H9 (cell line): ENCODE measurements at regions not wholly inside any gene's neighbourhood (a gene's known extent, or its start where the extent isn't known, plus 50 kb on each side); places are given as distances from the start of the nearest gene placed in this dataset.

Source experiments
- DNase-seq: peaks from one replicate; pipeline ENCODE4 v3.0.0-alpha.2; 2017
- H2AFZ ChIP-seq: one replicate; pipeline ENCODE4 v1.6.1; 2013; ENCODE audit warnings: mild to moderate bottlenecking, low read length, control low read depth, moderate library complexity
- H2AK5ac ChIP-seq: 2 replicates; pipeline ENCODE4 v1.6.1; 2013; ENCODE audit warnings: low read length, control low read depth, mixed read lengths; ENCODE audit not compliant: insufficient read length
- H2BK120ac ChIP-seq: one replicate; pipeline ENCODE4 v1.6.1; 2013; ENCODE audit warnings: low read depth, mild to moderate bottlenecking, low read length, control low read depth, inconsistent platforms; ENCODE audit not compliant: poor library complexity, severe bottlenecking
- H2BK12ac ChIP-seq: 2 replicates; pipeline ENCODE4 v1.6.1; 2013; ENCODE audit warnings: low read length, control low read depth, mixed read lengths, low read depth; ENCODE audit not compliant: insufficient read length
- H2BK15ac ChIP-seq: 2 replicates; pipeline ENCODE4 v1.6.1; 2013; ENCODE audit warnings: low read depth, low read length, control low read depth
- H2BK20ac ChIP-seq: one replicate; pipeline ENCODE4 v1.6.1; 2013; ENCODE audit warnings: low read depth, mild to moderate bottlenecking, low read length, control low read depth, inconsistent platforms; ENCODE audit not compliant: poor library complexity, severe bottlenecking
- H2BK5ac ChIP-seq: 2 replicates; pipeline ENCODE4 v1.6.1; 2013; ENCODE audit warnings: low read length, control low read depth, mixed read lengths; ENCODE audit not compliant: insufficient read length
- H3K14ac ChIP-seq: 2 replicates; pipeline ENCODE4 v1.6.1; 2013; ENCODE audit warnings: low read length, control low read depth; ENCODE audit not compliant: insufficient read depth
- H3K18ac ChIP-seq: 2 replicates; pipeline ENCODE4 v1.6.1; 2013; ENCODE audit warnings: low read depth, mild to moderate bottlenecking, mixed read lengths, low read length, control low read depth; ENCODE audit not compliant: insufficient read length
- H3K23ac ChIP-seq: 2 replicates; pipeline ENCODE4 v1.6.1; 2013; ENCODE audit warnings: low read length, control low read depth, mixed read lengths, low read depth; ENCODE audit not compliant: insufficient read length
- H3K23me2 ChIP-seq: 2 replicates; pipeline ENCODE4 v1.6.1; 2013; ENCODE audit warnings: low read depth, mild to moderate bottlenecking, mixed read lengths, low read length, control low read depth; ENCODE audit not compliant: insufficient read length, poor library complexity, severe bottlenecking
- H3K27ac ChIP-seq: 2 replicates; pipeline ENCODE4 v1.5.1; 2013; ENCODE audit warnings: low read length, control low read depth, mixed read lengths, low read depth; ENCODE audit not compliant: insufficient read length
- H3K27me3 ChIP-seq: 2 replicates; pipeline ENCODE4 v1.6.1; 2013; ENCODE audit warnings: low read length, control low read depth, inconsistent platforms; ENCODE audit not compliant: insufficient read depth
- H3K4ac ChIP-seq: 2 replicates; pipeline ENCODE4 v1.6.1; 2013; ENCODE audit warnings: low read depth, mild to moderate bottlenecking, control low read depth, inconsistent platforms, low read length, moderate library complexity
- H3K4me1 ChIP-seq: 2 replicates; pipeline ENCODE4 v1.6.1; 2013; ENCODE audit warnings: low read length, control low read depth, inconsistent platforms; ENCODE audit not compliant: insufficient read depth
- H3K4me2 ChIP-seq: 2 replicates; pipeline ENCODE4 v1.6.1; 2013; ENCODE audit warnings: low read length, control low read depth, mixed read lengths; ENCODE audit not compliant: insufficient read length, insufficient read depth
- H3K56ac ChIP-seq: 2 replicates; pipeline ENCODE4 v1.6.1; 2013; ENCODE audit warnings: low read depth, mild to moderate bottlenecking, mixed read lengths, low read length, control low read depth; ENCODE audit not compliant: insufficient read length
- H3K79me1 ChIP-seq: 2 replicates; pipeline ENCODE4 v1.6.1; 2013; ENCODE audit warnings: low read depth, mild to moderate bottlenecking, moderate library complexity, low read length, control low read depth, inconsistent platforms; ENCODE audit not compliant: insufficient read depth, poor library complexity, severe bottlenecking
- H3K79me2 ChIP-seq: 2 replicates; pipeline ENCODE4 v1.6.1; 2013; ENCODE audit warnings: low read length, control low read depth, inconsistent platforms; ENCODE audit not compliant: insufficient read depth
- H3K9ac ChIP-seq: 2 replicates; pipeline ENCODE4 v1.6.1; 2013; ENCODE audit warnings: low read length, control low read depth, mixed read lengths; ENCODE audit not compliant: insufficient read length; ENCODE audit errors: extremely low read depth
- H3K9me3 ChIP-seq: one replicate; pipeline ENCODE4 v1.6.1; 2013; ENCODE audit warnings: low read depth, low read length, inconsistent platforms; ENCODE audit not compliant: control insufficient read depth
- H3T11ph ChIP-seq: one replicate; pipeline ENCODE4 v1.6.1; 2013; ENCODE audit warnings: mild to moderate bottlenecking, low read length, control low read depth, inconsistent platforms
- H4K20me1 ChIP-seq: one replicate; pipeline ENCODE4 v1.6.1; 2013; ENCODE audit not compliant: control insufficient read depth, insufficient read length, insufficient read depth
- H4K5ac ChIP-seq: 2 replicates; pipeline ENCODE4 v1.6.1; 2013; ENCODE audit warnings: low read depth, mild to moderate bottlenecking, mixed read lengths, low read length, control low read depth; ENCODE audit not compliant: insufficient read length
- H4K8ac ChIP-seq: replicated peaks from 2 replicates; pipeline ENCODE4 v1.6.1; 2013; ENCODE audit warnings: low read length, control low read depth, mixed read lengths, low read depth; ENCODE audit not compliant: insufficient read length
- H4K91ac ChIP-seq: 2 replicates; pipeline ENCODE4 v1.6.1; 2013; ENCODE audit warnings: low read depth, mild to moderate bottlenecking, moderate library complexity, mixed read lengths, low read length, control low read depth; ENCODE audit not compliant: insufficient read length
- H3K27ac Mint-ChIP-seq, 3 experiments: 2 replicates in 2 of 3; 3 replicates in 1 of 3; pipeline ENCODE4 v1.8.0; 2020 to 2021; ENCODE audit warnings: mixed read lengths in 3 of 3, mild to moderate bottlenecking in 1 of 3, moderate library complexity in 1 of 3
- H3K27me3 Mint-ChIP-seq: 2 replicates; pipeline ENCODE4 v1.8.0; 2021; ENCODE audit warnings: low read depth, mild to moderate bottlenecking, moderate library complexity, mixed read lengths
- H3K36me3 Mint-ChIP-seq, 3 experiments: 2 replicates in 2 of 3; 3 replicates in 1 of 3; pipeline ENCODE4 v1.8.0; 2020 to 2021; ENCODE audit warnings: low read depth in 3 of 3, mixed read lengths in 3 of 3; ENCODE audit not compliant: insufficient read depth in 1 of 3
- H3K4me1 Mint-ChIP-seq, 2 experiments: 2 replicates each; pipeline ENCODE4 v1.8.0; 2020; ENCODE audit warnings: mixed read lengths in 2 of 2
- H3K4me3 Mint-ChIP-seq, 2 experiments: 2 replicates in 1 of 2; 3 replicates in 1 of 2; pipeline ENCODE4 v1.8.0; 2020 to 2021; ENCODE audit warnings: mild to moderate bottlenecking in 2 of 2, mixed read lengths in 2 of 2, moderate library complexity in 1 of 2
- H3K9me3 Mint-ChIP-seq, 2 experiments: 2 replicates in 1 of 2; 3 replicates in 1 of 2; pipeline ENCODE4 v1.8.0; 2020; ENCODE audit warnings: mild to moderate bottlenecking in 2 of 2, mixed read lengths in 2 of 2, moderate library complexity in 1 of 2
- CTCF ChIP-seq: fragments of 200-600 bp; sonication (generic); conservative IDR thresholded peaks from 3 replicates; pipeline ENCODE4 v1.8.0; 2021; ENCODE audit warnings: antibody characterized with exemption, mild to moderate bottlenecking

DNA sequence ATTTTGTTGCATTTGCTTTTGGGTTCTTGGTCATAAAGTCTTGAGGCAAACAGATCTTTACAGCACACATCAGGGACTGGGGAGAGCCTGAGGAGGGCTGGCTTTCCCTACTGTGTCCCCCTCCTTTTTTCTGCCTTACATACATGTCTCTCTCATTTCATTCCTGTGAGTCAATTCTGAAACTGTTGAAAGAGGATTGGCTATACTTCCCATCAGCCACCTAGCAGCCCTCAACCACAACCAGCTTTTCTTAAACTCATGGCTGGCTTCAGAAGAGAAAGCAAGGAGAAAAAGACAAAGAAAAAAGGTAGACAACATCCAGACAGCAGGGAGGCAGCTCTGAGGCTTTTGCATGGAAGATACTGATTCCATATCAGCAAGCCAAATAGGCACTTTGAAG lies 374.8 kb upstream of the KIF2A start:
- DNase-seq, result no peak
- H3K23ac ChIP-seq, result no peak overlapping the region
- H4K5ac ChIP-seq, result no peak overlapping the region
- no peaks in the 10 kb centered on the region for H3K36me3 Mint-ChIP-seq
- H3K18ac ChIP-seq, result no peak overlapping the region
- H3K27ac ChIP-seq, result no peak overlapping the region
- no peaks in the 10 kb centered on the region for H3K27me3 ChIP-seq
- H3K4me1 Mint-ChIP-seq, result no peaks in the 10 kb centered on the region
- H3K4me3 Mint-ChIP-seq, result no peak overlapping the region
- H2AK5ac ChIP-seq, result no peak overlapping the region
- H2BK20ac ChIP-seq, result no peak overlapping the region
- H2AFZ ChIP-seq, result no peak overlapping the region
- no peak overlapping the region for H4K8ac ChIP-seq
- no peak overlapping the region for H3K27ac Mint-ChIP-seq
- no peak overlapping the region for H4K91ac ChIP-seq
- no peak overlapping the region for H3K4me2 ChIP-seq
- no peaks in the 10 kb centered on the region for H3K4me1 ChIP-seq
- no peaks in the 10 kb centered on the region for H3K9me3 ChIP-seq
- no peak overlapping the region for H2BK15ac ChIP-seq
- no peaks in the 10 kb centered on the region for H3K23me2 ChIP-seq
- no peaks in the 10 kb centered on the region for H3K79me1 ChIP-seq
- no peaks in the 10 kb centered on the region for H3K27me3 Mint-ChIP-seq
- H3K56ac ChIP-seq, result no peak overlapping the region
- no peak overlapping the region for H3T11ph ChIP-seq
- no peaks in the 10 kb centered on the region for H4K20me1 ChIP-seq
- no peak overlapping the region for H2BK120ac ChIP-seq
- no peak overlapping the region for H2BK12ac ChIP-seq
- TF ChIP-seq CTCF, result no peak
- H2BK5ac ChIP-seq, result no peak overlapping the region
- no peak overlapping the region for H3K9ac ChIP-seq
- no peaks in the 10 kb centered on the region for H3K79me2 ChIP-seq
- no peak overlapping the region for H3K14ac ChIP-seq
- H3K9me3 Mint-ChIP-seq, result peaks cover 0 to 2% of the 10 kb centered on the region in 2 experiments; a peak in 1 of 5 replicates
- no peak overlapping the region for H3K4ac ChIP-seq
